Stimulated activated CD4-positive, alpha-beta T cell treated with anti-CD3 and anti-CD28 coated beads, Interleukin-15, amount 100 ng/mL, for 24 hours (primary cell): ENCODE measurements at regions not wholly inside any gene's neighbourhood (a gene's known extent, or its start where the extent isn't known, plus 50 kb on each side); places are given as distances from the start of the nearest gene placed in this dataset.
"Not testable (repeated sequence)": the region's sequence is repeated elsewhere in the genome, so short reads cannot be mapped to it uniquely, and the experiment has no call there.

ENCODE experiments used
- DNase-seq: peaks from one replicate; pipeline ENCODE4 v3.0.0-alpha.2; 2020

DNA sequence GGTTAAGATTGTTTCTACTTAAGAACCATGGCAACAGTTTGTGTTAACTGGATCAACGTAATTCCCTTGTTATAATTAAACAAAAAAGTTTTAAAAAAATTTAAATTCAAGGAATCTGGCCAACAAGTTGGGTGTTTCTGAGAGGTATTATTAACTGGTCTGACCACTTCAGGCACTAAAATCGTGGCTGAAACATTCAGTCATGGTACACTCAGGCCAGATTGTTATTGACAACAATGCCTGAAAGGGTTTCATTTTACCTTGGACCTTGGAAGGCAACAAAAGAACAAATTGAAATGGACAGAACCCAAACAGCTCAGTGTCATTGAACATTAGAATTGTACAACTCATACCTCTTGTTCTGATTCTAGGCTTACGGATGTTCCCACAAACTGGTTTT, 103.3 kb upstream of the ARMC3 start:
- DNase-seq = no peak

DNA sequence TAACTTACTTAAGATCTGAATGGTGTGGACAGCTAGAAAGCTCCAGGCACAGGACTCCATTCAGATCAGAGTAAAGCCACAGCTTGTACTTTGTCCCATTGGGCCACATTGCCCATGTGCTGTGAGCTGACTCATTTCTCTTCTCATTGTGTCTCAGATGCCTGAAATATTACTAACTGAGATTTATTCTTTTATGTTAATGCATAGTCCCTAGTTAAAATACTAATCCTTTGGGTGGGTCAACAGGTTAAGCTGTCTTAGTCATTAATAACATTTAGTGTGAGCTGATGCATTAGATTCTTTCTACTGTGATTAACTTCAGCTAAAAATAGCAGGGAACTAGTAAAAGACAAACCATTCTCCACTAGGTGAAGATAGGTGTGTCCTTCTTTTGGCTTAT, 104.7 kb upstream of the ARMC3 start:
- DNase-seq = no peak

DNA sequence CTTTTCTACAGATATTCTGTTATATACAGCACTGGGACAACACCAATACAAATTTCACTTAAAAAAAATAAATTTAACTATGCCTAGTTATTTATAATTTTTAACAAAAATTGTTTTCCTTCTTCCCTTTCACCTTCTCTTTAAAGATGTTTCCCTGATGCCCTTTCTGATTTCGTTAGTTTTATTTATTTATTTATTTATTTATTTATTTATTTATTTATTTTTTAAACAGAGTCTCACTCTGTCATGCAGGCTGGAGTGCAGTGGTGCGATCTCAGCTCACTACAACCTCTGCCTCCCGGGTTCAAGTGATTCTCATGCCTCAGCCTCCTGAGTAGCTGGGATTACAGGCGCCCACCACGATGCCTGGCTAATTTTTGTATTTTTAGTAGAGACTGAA, 105.9 kb upstream of the ARMC3 start:
- not testable (repeated sequence) for DNase-seq

GRCh38 chr10:22821501-22821900, 106.4 kb upstream of the ARMC3 start:
- no peak for DNase-seq

DNA sequence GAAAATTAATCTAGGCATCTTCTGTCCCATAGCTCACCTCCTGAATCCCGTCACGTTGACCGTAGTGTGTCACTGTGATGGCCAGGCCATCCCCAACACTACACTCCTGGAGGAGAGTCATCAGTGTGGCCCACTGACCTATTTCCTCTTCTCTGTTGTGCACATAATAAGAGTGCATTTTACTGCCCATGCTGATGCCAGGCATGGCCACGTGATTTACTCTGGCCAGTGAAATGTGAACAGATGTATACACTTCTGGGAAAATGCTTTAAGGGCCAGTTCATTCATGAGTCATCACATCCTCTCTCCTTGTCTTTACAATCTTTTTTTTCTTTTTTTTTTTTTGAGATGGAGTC, 101.9 kb upstream of the PIP4K2A start:
- DNase-seq = no peak

GRCh38 chr10:22810643-22811465, 96.5 kb upstream of the PIP4K2A start:
- no peak for DNase-seq

DNA sequence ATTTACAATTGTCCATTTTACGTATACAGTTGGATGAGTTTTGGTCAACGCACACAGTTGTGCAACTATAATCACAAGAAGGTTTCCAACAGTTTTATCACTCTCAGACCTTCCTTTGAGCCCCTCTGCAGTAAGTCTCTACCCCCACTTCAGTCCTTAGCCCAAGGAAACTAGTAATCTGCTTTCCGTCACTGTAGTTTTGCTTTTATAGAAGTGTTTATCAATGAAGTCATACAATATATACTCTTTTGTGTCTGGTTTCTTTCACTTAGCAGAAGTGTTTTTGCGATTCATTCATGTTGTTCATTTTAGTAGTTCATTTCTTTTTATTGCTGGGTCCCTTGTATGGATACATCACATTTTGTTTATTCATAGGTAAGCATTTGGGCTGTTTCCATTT, 92.9 kb upstream of the PIP4K2A start:
- DNase-seq = no peak

DNA sequence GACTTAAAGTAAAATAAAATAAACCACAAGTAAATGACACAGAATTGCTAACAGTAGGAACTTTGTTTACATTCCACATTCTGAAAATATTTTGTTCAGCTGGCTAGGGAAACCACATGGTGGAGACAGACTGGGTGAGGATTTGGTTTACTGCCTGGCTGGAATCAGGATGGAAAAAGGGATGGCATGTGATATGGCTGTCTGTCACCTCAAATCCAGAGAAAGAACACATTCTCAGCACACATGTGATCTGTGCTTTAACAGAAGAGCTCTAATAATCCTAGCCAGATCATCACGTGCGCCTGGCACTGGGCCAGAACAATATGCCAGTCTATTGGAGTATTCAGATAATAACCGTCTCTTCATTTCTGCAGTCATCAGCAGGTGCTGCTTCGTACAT, 90.9 kb upstream of the PIP4K2A start:
- DNase-seq = no peak

DNA sequence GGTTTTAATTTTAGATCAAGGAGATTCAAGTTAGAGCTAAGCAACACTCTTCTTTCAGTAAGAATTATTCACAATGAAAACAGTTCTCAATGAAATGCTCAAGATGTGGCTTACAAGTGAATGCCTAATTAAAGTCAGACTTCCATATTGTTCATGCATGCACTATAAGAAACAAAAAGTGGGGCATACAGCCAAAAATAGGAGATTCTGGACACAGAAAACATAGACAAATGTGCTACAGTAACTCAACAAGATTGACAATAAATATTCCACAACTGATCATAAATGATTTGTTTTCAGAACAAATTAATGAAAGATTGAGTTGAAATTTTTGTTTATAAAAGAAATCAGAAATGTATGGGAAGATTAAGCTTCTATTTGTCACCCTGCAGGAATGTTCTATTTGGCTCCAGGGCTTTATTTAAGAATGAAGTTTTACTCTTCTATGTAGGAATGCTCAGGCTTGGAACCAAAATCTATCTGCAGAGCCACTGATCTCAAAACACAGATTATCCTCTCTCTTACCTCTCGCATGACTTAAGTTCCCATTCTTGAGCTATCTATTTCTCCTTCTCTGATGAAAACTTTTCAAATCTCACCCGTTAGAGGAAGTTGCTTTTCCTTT, 89.0 kb upstream of the PIP4K2A start:
- no peak for DNase-seq

DNA sequence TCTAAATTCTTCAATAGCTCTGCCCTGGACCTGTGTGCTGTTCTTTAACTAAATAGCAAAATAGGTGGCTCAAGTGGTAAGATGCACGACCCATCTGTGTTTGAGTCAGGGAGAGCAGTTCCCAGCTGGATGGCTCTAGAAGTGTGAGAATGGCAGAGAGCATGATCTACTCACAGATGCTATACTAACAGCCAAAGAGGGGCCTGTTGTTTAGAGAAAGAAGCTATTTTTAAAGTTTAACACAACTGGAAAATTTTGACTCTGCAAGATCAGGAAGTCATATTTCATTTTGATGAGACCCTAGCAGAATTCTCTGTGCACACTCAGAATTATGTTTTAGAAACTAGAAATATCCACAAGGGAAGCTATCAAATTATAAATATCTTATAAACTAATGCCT, 87.4 kb upstream of the PIP4K2A start:
- no peak for DNase-seq

- DNase-seq = not testable (repeated sequence)
These were observed 83.4 kb upstream of the PIP4K2A start for GRCh38 chr10:22797796-22798195.

DNA sequence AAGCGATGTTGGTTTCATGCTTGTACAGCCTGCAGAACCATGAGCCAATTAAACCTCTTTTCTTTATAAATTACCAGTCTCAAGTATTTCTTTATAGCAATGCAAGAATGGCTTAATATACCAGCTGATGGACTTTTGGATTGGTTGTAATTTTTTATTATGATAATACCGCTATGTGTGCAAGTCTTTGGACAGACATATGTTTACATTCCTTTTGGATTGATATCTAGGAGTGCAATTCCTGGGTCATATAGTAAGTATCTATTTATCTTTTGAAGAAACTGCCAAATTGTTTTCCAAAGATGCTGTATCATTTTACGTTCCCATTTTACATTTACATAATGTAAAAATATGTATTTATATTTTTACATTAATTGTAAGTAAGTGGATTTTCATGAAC, 81.2 kb upstream of the PIP4K2A start:
- no peak for DNase-seq

- DNase-seq = no peak
These were observed 77.8 kb upstream of the PIP4K2A start for GRCh38 chr10:22792161-22792560.

GRCh38 chr10:22791665-22792064, 77.3 kb upstream of the PIP4K2A start:
- no peak for DNase-seq

DNA sequence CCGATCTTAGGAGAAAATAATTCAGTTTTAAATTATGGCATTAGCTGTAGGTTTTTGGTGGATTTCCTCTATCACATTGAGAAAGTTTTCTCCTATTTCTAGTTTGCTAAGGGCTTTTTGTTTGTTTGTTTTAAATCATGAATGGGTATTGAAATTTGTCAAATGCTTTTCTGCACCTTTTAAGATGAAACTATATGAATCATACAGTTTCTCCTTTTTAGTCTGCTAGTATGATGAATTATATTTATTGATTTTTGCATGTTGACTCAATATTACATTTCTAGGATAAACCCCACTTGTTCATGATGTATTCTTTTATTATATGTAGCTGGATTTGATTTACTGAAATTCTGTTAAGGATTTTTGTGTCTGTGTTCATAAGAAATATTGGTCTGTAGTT, 70.3 kb upstream of the PIP4K2A start:
- DNase-seq = no peak

DNA sequence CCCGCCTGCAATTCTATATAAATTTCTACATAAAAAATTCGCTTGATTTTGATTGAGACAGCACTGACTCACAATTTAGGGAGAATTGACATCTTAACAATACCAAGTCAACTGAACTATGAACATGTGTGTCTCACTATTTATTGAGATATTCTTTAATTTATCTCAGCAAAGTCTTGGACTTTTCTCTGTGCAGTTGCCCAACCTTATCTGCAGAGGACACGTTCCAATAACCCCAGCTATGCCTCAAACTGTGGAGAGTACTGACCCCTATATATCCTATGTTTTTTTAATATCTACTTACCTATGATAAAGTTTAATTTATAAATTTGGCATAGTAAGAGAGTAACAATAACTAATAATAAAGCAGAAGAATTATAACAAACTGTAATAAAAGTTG, 69.4 kb upstream of the PIP4K2A start:
- no peak for DNase-seq

DNA sequence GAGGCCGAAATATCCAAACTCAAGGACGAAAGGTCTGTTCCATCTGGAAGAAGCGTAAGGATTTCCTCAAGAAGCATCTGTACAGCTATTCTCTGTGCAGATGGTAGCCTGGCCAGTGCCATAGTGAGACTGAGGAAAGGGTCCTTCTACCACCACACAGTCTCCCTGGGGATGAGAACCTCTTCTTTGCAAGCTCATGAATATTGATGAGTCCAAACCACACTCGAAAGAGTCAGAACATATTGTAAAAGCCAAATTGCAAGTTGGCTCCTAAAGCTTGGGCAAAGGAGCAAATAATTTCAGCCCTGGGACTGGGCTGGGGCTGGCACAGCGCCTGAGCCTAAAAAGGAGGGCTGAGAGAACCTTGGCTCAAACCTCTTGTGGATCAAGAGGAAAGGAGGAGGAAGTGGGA, 66.1 kb upstream of the PIP4K2A start:
- no peak for DNase-seq

- DNase-seq = no peak
These were observed 65.1 kb upstream of the PIP4K2A start for GRCh38 chr10:22779331-22780019.

DNA sequence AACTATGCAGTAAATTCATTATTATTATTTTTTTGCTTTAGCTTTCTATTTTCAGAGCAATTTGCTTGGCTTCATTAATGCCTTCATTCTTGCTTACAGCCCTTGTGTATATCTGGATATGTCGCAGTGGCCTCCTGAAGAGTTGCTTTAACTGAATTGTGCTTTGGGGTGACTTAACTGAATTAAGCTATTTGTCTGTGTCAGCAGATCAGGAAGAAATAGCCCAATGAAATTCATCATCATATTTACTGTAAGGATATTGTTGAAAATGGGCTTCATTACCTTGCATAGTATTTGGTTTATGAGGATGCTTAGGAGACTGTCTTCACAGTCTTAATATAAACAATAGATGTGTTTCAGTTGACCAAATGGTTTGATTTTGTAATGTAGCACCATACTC, 59.7 kb upstream of the PIP4K2A start:
- no peak for DNase-seq

GRCh38 chr10:22771631-22772030, 57.3 kb upstream of the PIP4K2A start:
- DNase-seq = not testable (repeated sequence)

DNA sequence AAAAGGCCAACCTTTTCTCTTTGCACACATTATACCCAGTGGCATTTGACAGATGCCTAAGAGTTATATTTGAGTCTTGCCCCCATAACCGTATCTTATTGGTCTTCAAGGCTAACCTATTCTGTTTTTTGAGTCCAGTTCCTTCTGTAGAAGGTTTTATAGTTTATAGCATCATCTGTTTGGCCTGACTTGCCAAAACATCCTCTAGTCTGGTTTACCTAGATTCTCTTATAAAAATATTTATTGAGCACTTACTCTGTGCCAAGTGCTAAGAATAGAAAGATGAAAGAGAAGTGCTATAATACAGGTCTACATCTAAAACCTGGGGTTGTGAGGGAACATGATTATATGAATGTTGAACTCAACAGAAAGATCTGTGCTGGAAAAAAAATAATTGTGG, 55.9 kb upstream of the PIP4K2A start:
- no peak for DNase-seq

DNA sequence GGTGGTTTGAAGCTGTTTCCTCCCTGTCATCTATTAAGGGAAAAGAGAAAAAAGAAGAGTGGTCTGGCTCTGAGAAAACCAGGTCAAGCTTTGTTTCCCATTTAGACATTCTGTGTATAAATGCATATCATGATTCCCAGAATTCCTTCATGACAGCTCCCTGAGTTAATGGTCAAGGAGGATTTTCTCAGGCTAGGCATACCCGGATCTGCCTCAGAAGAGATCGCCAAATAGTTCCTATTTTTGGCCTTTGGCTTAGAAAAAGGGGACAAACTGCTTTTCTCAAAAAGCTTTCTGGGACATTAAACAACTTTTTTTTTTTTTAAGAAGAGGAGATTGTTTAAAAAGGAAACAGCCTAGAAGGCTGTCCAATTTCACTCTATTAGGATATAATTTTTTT, 53.5 kb upstream of the PIP4K2A start:
- DNase-seq = no peak

DNA sequence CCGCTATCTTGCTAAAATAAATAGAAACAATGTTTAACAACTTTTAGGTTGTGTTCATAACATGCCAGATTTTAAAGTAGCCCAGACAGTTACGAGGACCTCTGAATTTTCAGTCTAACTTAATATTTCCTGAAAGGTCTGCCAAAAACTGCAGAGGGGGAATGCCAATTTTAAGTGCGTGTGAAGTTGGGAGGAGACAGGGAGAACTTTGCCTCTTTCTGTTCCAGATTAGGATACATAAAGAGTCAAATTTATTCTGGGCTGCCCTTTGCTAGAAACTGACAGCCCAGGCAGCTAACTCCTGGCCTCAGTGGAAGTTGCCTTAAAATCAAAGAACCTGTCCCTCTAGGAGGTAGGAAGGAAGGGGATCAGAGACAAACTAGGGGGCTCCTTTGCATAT, 52.3 kb upstream of the PIP4K2A start:
- no peak for DNase-seq
